ENCODE measurements at regions not wholly inside any gene's neighbourhood (a gene's known extent, or its start where the extent isn't known, plus 50 kb on each side); places are given as distances from the start of the nearest gene placed in this dataset.
"Not testable (repeated sequence)": the region's sequence is repeated elsewhere in the genome, so short reads cannot be mapped to it uniquely, and the experiment has no call there.

GRCh38 chr3:11711876-11712275 lies 68.2 kb upstream of the VGLL4 start (continued):
- no peak for TF ChIP-seq PBX3 (IDR thresholded peaks at IDR 0.05)

GRCh38 chr3:11709782-11710181 lies 66.1 kb upstream of the VGLL4 start:
- H4K20me1 ChIP-seq (ENCODE audit: insufficient read depth): 0 out of 2 replicates have a peak, but pooled peaks cover 8% of the 10 kb centered on the region
- no peak overlapping the region for H3K4me2 ChIP-seq
- no peak for DNase-seq
- peaks cover 78% of the 10 kb centered on the region for H3K79me2 ChIP-seq (ENCODE audit: insufficient read depth)
- no peak overlapping the region for H3K4me3 ChIP-seq (ENCODE audit: low read depth in 2 of 2, low read length in 1 of 2)
- no peak overlapping the region for H2AFZ ChIP-seq (ENCODE audit: low read depth)
- H3K27ac ChIP-seq (ENCODE audit: low read depth in 2 of 2, low read length in 1 of 2): no peak overlapping the region
- TF ChIP-seq MXI1 (IDR thresholded peaks at IDR 0.05; ENCODE audit: low read depth, low read length) (no peak), REST (IDR thresholded peaks at IDR 0.05; ENCODE audit: low read depth, low read length) (no peak), RAD21 (IDR thresholded peaks at IDR 0.05; ENCODE audit: low read length) (no peak), TCF12 (IDR thresholded peaks at IDR 0.05) (no peak), CTCF (IDR thresholded peaks at IDR 0.05) (no peak), SMC3 (IDR thresholded peaks at IDR 0.05; ENCODE audit: low read depth, low read length) (no peak)
- H3K9ac ChIP-seq: no peak overlapping the region
- H3K36me3 ChIP-seq (replicated peaks in 1 of 2; ENCODE audit: control insufficient read depth in 1 of 2, insufficient read depth in 2 of 2, low read length in 1 of 2): no peaks in the 10 kb centered on the region
- H3K27me3 ChIP-seq (ENCODE audit: insufficient read depth): no peaks in the 10 kb centered on the region
- POLR2A ChIA-PET: no interaction called here
- H3K4me1 ChIP-seq (ENCODE audit: control insufficient read depth in 1 of 2, insufficient read depth in 2 of 2, low read depth in 1 of 2, low read length in 1 of 2): peaks cover 0 to 2% of the 10 kb centered on the region in 2 experiments; a peak in 1 of 4 replicates
- no peaks in the 10 kb centered on the region for H3K9me2 ChIP-seq
- no peaks in the 10 kb centered on the region for H3K9me3 ChIP-seq
- 96% methylated on average over 2 of the region's 3 CpGs for WGBS (ENCODE audit: low lambda C conversion rate)
- H3F3A ChIP-seq (replicated peaks; ENCODE audit: insufficient read depth): peaks cover 4% of the 10 kb centered on the region
- CTCF ChIA-PET: interaction anchor here (1.7 kb wide), 1 partner anchor 8 kb away, joined by 4 read pairs; no protein-coding TSS in a partner anchor

- H3K27me3 ChIP-seq (ENCODE audit: insufficient read depth); H3K9me3 ChIP-seq; H3K9ac ChIP-seq; H2AFZ ChIP-seq (ENCODE audit: low read depth); H3K9me2 ChIP-seq; H3K4me2 ChIP-seq; H3K27ac ChIP-seq (ENCODE audit: low read depth in 2 of 2, low read length in 1 of 2); H3F3A ChIP-seq (replicated peaks; ENCODE audit: insufficient read depth); H3K4me3 ChIP-seq (ENCODE audit: low read depth in 2 of 2, low read length in 1 of 2); H3K36me3 ChIP-seq (replicated peaks in 1 of 2; ENCODE audit: control insufficient read depth in 1 of 2, insufficient read depth in 2 of 2, low read length in 1 of 2); POLR2A ChIA-PET; H3K4me1 ChIP-seq (ENCODE audit: control insufficient read depth in 1 of 2, insufficient read depth in 2 of 2, low read depth in 1 of 2, low read length in 1 of 2); H4K20me1 ChIP-seq (ENCODE audit: insufficient read depth); DNase-seq: not testable (repeated sequence)
- CTCF ChIA-PET: interaction anchor here (0.9 kb wide), 1 partner anchor 42 kb away, joined by 3 read pairs; no protein-coding TSS in a partner anchor
- peaks cover 68% of the 10 kb centered on the region for H3K79me2 ChIP-seq (ENCODE audit: insufficient read depth)
- 82% methylated on average over 2 of the region's 2 CpGs for WGBS (ENCODE audit: low lambda C conversion rate)
Observed at GRCh38 chr3:11707084-11707483, 63.4 kb upstream of the VGLL4 start.

All from SK-N-SH (cell line).